ENCODE measurements at regions not wholly inside any gene's neighbourhood (a gene's known extent, or its start where the extent isn't known, plus 50 kb on each side); places are given as distances from the start of the nearest gene placed in this dataset.

DNA sequence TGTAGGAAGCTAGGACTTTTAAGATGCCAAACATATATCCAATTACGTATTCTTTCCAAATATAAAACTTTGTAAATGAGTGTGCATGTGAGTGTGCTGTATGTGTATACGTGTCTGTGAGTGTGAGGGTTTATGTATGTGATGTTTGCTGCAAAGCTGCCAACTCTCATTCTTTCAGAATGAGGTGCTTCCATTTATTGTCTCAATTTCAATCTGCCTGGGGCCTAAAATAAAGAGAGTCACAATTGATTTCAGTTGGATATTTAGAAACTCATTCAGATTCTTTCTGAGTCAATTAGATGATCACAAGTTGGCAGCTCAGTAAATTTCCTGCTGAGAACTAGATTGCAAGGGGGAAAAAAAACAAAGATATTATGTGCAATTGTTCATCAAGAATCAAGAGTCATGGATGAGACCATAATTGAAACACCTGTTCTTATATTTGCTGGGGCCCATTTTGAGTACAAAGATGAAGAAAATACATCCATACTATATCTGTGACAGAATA is 621.2 kb upstream of the ACVR2A start:
- Mint-ChIP-seq H3K27ac (no peak overlapping the region), H3K4me1 (peaks cover 13 to 14% of the 10 kb centered on the region in 2 experiments), H3K4me3 (no peak overlapping the region), H3K36me3 (ENCODE audit: insufficient read depth in 1 of 3, low read depth in 3 of 3) (peaks cover 9 to 24% (median 10%) of the 10 kb centered on the region in 3 experiments), H3K27me3 (ENCODE audit: low read depth) (no peaks in the 10 kb centered on the region; the same call in 1 of the 2 replicates), H3K9me3 (peaks cover 17 to 18% of the 10 kb centered on the region in 2 experiments)
- H3K9ac ChIP-seq (ENCODE audit: extremely low read depth, insufficient read length, low read length), result no peak overlapping the region
- no peak overlapping the region for H2BK12ac ChIP-seq (ENCODE audit: insufficient read length, low read depth, low read length)
- H3K14ac ChIP-seq (ENCODE audit: insufficient read depth, low read length), result no peak overlapping the region
- no peaks in the 10 kb centered on the region for H3K27me3 ChIP-seq (ENCODE audit: insufficient read depth, low read length)
- H3T11ph ChIP-seq (ENCODE audit: low read length), result no peak overlapping the region
- H3K79me1 ChIP-seq (ENCODE audit: insufficient read depth, low read depth, low read length, poor library complexity, severe bottlenecking), result no peaks in the 10 kb centered on the region
- no peak overlapping the region for H3K4me2 ChIP-seq (ENCODE audit: insufficient read depth, insufficient read length, low read length)
- TF ChIP-seq, protein P1, sequence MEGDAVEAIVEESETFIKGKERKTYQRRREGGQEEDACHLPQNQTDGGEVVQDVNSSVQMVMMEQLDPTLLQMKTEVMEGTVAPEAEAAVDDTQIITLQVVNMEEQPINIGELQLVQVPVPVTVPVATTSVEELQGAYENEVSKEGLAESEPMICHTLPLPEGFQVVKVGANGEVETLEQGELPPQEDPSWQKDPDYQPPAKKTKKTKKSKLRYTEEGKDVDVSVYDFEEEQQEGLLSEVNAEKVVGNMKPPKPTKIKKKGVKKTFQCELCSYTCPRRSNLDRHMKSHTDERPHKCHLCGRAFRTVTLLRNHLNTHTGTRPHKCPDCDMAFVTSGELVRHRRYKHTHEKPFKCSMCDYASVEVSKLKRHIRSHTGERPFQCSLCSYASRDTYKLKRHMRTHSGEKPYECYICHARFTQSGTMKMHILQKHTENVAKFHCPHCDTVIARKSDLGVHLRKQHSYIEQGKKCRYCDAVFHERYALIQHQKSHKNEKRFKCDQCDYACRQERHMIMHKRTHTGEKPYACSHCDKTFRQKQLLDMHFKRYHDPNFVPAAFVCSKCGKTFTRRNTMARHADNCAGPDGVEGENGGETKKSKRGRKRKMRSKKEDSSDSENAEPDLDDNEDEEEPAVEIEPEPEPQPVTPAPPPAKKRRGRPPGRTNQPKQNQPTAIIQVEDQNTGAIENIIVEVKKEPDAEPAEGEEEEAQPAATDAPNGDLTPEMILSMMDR (conservative IDR thresholded peaks at IDR 0.05), result no peak
- H4K20me1 ChIP-seq (ENCODE audit: control insufficient read depth, insufficient read depth, insufficient read length), result no peaks in the 10 kb centered on the region
- no peak overlapping the region for H2BK5ac ChIP-seq (ENCODE audit: insufficient read length, low read length)
- no peak for DNase-seq
- H4K8ac ChIP-seq (replicated peaks; ENCODE audit: insufficient read length, low read depth, low read length), result no peak overlapping the region
- no peak overlapping the region for H2AK5ac ChIP-seq (ENCODE audit: insufficient read length, low read length)
- H4K91ac ChIP-seq (ENCODE audit: insufficient read length, low read depth, low read length), result no peak overlapping the region
- no CpG with 5 or more reads among the region's 2 CpGs for WGBS (ENCODE audit: extremely low coverage, insufficient read length, low lambda C conversion rate)
- H3K23ac ChIP-seq (ENCODE audit: insufficient read length, low read depth, low read length), result no peak overlapping the region
- no peak overlapping the region for H2BK120ac ChIP-seq (ENCODE audit: low read depth, low read length, poor library complexity, severe bottlenecking)
- no peak overlapping the region for H4K5ac ChIP-seq (ENCODE audit: insufficient read length, low read depth, low read length)
- H2BK15ac ChIP-seq (ENCODE audit: low read depth, low read length), result no peak overlapping the region
- no peak overlapping the region for H3K27ac ChIP-seq (ENCODE audit: insufficient read length, low read depth, low read length)
- H2AFZ ChIP-seq (ENCODE audit: low read length), result no peak overlapping the region
- H2BK20ac ChIP-seq (ENCODE audit: low read depth, low read length, poor library complexity, severe bottlenecking), result no peak overlapping the region
- H3K79me2 ChIP-seq (ENCODE audit: insufficient read depth, low read length), result no peaks in the 10 kb centered on the region
- no peaks in the 10 kb centered on the region for H3K23me2 ChIP-seq (ENCODE audit: insufficient read length, low read depth, low read length, poor library complexity, severe bottlenecking)
- no peaks in the 10 kb centered on the region for H3K4me1 ChIP-seq (ENCODE audit: insufficient read depth, low read length)
- no peak overlapping the region for H3K4ac ChIP-seq (ENCODE audit: low read depth, low read length)
- no peak overlapping the region for H3K56ac ChIP-seq (ENCODE audit: insufficient read length, low read depth, low read length)
- no peak overlapping the region for H3K18ac ChIP-seq (ENCODE audit: insufficient read length, low read depth, low read length)
- H3K9me3 ChIP-seq (ENCODE audit: control insufficient read depth, low read depth, low read length), result no peaks in the 10 kb centered on the region
